ENCODE measurements at regions not wholly inside any gene's neighbourhood (a gene's known extent, or its start where the extent isn't known, plus 50 kb on each side); places are given as distances from the start of the nearest gene placed in this dataset.

- TF ChIP-seq CTCF (IDR thresholded peaks at IDR 0.05) (no peak), POLR2A (IDR thresholded peaks at IDR 0.05) (no peak)
Observed at GRCh38 chr1:164928232-164928812, 369.3 kb downstream of the PBX1 start.

All from heart left ventricle (tissue), 13 donors.